ENCODE measurements at regions not wholly inside any gene's neighbourhood (a gene's known extent, or its start where the extent isn't known, plus 50 kb on each side); places are given as distances from the start of the nearest gene placed in this dataset.

DNA sequence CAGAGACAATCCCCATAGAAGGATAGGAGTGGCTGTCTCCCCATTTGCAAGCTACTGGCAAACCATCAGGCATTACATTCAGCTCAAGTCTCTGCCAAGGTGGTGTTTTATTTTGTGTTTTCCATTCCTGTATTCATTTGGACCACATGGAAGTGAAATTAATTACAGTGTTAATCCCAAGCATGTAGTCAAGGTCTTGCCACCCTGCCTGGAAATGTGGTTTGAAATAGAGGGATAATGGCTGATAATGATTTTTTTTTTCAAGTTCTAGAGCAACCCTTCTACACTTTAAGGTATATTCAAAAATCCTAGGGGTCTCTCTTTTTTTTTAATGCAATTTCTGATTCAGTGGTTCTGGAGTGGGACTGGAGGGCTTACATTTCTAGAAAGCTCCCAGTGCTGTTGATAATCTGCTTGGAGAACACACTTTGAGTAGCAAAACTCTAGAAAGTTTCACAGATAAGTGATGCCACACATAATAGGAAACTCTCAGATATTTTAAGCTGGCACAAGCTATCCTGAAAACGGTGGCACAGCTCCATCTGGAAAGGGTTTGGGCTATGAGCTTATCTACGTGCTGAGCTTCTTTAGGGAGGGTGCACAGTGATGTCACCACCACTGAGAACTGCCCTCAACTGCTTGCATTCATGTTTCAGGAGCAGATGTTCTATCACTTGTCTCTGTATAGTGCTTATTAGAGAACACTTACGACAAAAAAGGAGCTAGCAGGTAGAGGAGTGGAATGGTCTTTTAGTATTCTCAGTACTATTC, 140.1 kb upstream of the IL12A start:
- no peak for DNase-seq (ENCODE audit: low spot score)

DNA sequence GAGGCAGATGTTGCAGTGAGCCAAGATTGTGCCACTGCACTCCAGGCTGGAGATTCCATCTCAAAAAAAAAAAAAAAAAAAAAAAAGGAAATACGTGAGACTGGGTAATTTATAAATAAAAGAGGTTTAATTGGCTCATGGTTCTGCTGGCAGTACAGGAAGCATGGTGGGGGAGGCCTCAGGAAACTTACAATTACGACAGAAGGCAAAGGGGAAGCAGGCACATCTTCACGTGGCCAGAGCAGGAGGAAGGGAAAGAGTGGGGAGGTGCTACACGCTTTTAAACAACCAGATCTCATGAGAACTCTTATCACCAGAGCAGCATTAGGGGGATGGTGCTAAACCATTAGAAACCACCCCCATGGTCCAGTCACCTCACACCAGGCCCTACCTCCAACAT, 138.2 kb upstream of the IL12A start:
- no peak for DNase-seq (ENCODE audit: low spot score)

DNA sequence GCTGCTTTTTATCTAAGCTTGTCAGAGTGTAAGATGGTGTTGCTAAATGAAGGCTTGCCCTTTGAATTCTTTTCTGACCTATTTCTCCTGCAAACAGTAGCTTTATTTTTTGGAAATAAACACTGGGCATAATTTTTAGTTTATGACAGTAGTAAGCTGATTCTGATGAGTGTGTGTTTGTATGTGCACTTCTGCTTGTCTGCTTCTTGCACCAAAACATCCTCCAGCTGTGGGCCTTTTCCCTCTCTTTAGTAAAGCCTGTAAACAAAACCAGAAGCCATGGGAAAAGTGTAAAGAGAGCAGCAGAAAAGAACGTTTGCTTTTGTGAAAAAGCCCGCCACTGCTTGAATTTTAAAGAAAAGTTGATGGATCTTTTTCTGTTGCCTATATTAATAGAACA, 136.4 kb upstream of the IL12A start:
- DNase-seq (ENCODE audit: low spot score) = no peak

DNA sequence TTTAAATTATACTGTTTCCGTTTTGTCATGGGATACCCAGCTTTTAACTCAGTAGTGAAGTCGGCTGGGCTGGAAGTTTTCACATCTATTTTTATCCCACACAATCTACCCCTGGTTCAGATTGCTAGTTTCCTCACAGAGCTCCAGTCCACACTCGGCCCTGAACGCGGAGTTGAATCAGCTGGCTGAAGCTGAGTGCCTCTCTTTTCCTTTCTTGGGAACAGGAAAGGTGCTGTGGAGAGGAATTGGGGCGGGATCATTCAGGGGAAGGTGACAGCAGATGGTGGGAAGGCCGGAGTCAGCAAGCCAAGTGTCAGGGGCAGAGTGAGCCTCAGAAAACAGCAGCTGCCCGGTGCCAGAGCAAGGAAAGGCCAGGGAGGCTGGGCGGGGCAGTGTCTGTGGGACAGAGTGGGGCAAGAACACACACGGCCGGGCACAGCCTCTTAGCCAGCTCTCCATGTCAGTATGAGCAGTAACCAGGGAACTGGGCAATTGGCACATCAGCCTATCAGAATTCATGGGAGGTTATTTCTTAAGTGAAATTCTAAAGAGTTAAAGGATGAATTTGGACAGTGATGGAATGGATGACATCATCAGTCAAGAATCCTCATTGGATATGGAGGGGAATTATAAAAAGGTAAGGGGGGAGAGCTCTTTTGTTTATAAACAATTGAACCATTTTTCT, 135.7 kb upstream of the IL12A start:
- no peak for DNase-seq (ENCODE audit: low spot score)

DNA sequence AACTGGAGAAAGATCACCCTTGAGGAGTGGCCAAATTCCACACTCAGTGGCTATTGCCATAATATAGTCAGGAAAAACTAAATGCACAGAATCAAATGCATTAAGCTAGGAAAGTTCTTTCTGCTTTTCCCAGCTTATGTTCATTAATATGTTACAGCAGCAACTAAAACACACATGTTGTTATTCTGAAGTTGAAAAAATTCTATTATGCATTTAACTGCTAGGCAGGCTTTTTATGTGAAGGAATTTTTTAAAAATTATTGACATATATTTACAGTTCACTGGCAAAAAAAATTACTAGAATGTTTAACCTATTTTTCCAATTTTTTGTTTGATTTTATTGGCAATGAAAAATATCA, 135.2 kb upstream of the IL12A start:
- no peak for DNase-seq (ENCODE audit: low spot score)

DNA sequence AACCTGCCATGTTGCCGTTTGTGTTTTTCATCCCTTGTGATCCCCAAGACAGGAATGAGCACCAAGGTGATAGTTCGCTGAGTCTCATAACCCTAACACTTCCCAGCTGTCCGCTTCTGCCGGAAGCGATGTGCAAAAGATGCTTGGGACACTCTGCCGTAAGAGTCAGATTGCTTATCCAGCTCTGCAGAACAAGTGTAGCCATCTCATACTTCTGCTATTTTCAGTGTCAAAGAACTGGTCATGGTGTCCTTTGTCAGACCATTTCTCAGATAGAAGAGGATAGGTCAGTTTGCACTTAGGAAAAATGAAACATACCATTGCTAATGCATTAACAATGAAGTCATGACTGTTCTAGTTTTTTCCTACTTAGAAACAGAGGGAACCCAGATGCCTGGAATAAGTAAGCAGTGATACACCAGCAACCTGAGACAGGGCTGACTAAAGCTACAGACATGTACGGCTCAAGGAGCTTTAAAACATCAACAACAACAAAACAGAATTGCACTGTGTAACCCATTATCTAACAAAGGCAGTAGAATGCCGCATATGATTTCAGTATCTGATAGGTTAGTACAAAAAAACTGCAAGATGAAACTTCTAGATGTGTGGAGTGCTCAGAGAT, 134.0 kb upstream of the IL12A start:
- no peak for DNase-seq (ENCODE audit: low spot score)

DNA sequence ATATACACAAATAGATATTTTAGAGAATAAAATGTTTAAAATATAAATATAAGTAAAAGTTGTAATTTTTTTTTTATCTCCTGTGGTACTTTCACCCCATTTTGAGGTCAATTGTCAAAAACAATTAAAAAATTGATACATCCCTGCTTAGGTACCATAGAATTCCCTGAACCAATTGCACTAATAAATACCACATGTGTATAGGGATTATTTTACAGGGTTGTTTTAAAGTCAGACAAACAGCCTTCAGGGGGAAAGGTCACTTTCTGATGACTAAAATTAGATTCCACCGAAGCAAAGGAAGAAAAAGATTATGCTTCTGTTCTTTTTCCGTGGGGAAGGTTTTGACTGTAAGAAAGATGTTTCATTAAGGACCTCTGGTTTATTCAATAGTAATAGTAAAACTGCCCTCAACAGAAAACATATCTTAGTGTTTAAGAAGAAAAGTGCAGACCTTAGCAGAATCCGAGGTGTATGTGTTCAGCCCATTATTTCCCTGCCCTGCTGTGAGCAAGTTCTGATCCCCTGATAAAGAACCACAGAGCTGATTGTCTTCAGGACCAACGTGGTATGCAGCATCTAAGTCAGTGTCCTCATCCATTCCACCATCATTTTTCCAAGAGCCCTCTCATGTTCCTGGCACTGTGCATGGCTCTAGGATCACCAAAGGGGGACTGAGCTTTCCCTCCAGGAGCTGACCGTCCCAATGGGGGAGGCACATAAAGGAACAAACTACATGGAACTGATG, 132.9 kb upstream of the IL12A start:
- no peak for DNase-seq (ENCODE audit: low spot score)

DNA sequence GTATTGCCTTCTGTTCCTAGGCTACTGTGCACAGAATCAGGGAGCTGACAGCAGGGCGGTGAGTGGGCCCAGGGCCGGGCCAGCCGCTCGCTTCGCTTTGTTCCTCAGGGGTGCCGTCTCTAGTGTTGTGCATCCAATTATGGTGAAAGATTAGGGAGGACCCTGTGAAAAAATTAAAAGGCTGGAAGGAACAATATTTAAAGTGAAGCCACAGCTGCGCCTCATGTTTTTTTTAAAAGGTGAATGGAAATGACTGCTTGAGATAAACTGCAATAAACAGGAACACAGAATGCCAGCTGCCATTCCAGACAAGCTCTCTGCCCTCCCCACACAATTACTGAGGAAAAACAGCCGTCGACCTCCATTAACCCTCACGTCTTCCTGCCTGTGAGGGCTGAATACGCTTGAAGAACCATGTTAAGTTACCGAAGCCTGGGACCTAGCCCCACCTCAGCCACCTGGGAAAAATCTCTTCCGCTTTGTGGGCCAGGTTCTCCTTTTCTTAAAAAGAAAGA, 132.0 kb upstream of the IL12A start:
- no peak for DNase-seq (ENCODE audit: low spot score)

DNA sequence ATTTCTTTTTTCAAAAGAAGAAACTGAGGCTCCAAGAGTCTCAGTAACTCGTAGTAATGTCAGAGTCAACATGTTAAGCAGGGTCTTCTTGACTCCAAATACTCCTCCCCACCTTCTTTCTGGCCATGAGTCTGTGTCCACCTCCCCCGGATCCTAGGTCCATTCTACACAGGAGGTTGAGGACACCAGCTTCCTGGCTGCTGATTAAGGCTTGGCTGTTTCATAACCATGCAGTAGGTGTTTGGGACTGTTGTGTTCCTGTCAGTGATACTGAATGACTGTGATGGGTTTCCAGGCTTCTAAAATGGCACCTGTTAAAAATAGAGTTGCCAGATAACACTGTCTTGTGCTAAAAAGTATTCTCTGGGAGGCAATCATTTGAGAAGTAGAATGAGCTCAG, 130.8 kb upstream of the IL12A start:
- DNase-seq (ENCODE audit: low spot score) = no peak

DNA sequence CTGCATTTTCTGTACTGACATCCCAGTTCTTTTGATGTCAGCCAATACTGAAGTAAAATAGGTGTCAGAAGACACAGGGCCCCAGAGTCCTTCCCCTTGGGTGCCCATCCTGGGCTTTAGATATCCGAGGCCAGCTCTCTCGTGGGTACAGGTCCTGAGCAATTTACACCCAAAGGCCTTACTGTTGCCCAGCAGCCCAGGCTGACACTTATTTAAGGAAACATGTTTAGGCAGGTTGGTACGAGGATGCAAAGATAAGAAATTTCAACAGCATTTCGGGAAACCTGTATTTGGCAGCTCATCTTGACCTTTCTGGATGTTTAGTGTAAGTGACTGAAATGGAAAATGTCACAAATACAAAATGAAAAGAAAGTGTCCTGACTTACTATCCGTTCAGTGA, 130.0 kb upstream of the IL12A start:
- no peak for DNase-seq (ENCODE audit: low spot score)

DNA sequence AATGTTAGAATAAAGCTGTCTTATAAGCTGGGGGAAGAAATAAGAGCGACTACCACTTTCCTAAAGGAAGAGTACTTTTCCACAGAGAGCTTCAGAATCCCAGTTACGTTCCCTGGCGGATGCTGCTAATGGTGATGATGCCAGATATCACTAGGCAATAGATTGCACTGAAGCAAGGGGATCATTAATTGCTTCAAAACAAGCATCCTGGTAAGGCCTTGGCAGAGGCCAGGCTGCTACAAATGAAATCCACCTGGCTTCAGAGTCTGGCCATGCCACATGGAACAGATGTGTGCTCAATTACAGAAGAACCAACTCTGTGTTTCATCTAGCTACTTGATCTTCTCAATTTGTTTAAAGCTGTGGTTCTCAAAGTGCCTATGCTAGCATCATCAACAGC, 129.2 kb upstream of the IL12A start:
- DNase-seq (ENCODE audit: low spot score) = no peak

DNA sequence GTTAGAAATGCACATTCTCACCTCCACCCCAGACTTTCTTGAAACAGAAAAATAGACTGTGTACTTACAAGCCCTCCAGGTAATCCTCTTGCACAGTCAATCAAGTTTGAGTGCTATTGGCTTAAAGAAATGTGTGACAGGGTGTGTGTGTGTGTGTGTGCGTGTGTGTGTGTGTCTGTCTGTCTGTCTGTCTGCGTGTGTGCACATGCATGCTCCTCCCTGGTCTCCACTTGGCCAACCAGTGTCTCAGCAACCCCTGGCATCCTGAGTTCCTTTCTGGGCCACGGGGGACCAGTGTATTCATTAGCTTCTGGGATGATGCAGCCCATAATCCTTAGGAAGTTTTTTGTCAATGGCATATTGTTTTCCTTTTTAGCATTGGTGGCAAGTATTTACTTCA, 128.8 kb upstream of the IL12A start:
- no peak for DNase-seq (ENCODE audit: low spot score)

DNA sequence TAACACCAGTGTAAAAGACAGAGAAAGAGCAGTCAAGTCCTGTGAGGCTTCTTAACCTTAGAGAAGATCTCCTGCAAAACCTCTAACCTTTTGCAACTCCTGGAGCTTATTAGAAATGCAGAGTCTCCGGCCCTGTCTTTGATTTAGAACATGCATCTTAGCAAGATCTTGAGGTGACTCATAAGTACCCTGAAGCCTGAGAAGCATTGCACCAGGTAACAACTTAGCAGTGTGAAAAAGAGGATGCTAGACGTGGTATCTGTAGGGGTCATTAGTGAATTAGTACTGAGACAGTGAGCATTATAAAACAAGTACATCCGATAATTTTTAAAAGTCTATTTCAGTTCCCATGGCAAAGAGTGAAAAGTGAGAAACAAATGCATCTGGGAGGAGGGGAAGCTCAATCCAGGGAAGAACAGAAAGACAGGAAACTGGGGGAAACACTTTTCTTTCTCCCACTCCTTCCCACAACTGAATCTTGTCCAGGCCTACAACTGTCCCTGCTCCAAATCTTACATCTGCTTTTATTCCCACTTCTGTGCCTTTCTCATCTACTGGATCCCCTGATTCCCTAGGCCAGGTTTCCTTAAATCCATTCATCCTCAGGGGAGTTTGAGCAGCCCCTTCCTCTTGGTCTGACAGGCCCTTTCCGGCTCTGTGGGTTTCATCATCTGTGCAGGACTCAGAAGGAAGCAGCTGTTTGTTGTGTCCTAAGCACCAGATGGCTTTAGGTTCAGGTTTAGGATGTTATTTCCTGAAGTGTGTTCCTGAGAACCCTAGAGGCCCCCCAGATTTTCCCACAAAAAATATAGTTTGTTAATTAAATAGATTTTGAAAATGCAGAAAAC, 128.1 kb upstream of the IL12A start:
- no peak for DNase-seq (ENCODE audit: low spot score)

DNA sequence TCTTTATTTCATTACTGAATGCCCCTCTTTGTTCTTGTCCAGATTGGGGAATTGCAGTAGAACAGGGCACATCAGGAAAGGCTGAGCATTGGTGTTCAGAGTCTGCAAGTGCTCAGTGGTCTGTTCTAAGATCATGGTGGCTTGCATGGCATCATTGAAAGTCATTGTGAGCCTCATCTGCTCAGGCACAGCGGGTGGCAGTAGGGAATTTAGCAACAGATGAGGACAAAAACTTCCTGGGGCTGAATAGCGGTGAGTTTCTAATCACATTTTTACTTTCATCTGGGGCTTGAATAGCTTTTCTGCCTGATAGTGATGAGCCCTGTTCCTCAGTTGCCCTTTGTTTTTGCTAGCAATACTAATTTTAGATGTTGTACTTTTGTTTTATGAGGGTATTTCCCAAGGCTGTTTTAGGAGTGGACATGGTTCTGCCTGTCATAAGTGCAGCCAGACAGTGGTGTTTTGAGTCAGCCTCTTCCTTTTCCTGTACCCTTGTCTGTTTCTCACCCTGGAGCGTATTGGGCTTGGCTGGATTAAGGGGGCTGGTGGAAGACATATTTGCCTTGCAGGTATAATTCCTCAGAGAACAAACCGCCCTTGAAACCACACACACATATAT, 127.2 kb upstream of the IL12A start:
- no peak for DNase-seq (ENCODE audit: low spot score)

DNA sequence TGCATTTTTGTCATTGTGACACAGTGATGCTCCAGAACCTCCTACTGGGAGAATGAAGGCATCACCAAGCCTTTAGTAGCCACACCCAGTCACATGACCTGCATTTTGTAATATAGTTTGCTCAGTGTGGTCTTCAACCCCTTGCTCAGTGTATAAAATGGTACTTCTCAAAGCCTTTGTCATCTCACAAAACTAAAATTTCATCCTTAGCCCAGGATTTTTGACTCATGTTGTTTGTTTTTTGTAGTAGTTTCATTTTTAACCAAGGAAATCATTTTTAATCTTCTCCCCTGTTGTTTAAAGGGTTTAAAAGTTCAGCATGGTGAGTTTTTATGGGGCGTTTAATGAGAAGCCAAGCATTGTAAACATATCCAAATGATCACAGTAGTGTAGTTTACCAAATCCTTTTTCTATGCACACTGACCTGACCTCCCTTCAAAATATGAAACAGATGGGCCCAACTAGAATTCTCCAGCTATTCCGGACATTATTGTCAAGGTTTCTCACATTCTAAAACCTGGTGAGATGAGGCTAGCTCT, 123.5 kb upstream of the IL12A start:
- DNase-seq (ENCODE audit: low spot score) = no peak

DNA sequence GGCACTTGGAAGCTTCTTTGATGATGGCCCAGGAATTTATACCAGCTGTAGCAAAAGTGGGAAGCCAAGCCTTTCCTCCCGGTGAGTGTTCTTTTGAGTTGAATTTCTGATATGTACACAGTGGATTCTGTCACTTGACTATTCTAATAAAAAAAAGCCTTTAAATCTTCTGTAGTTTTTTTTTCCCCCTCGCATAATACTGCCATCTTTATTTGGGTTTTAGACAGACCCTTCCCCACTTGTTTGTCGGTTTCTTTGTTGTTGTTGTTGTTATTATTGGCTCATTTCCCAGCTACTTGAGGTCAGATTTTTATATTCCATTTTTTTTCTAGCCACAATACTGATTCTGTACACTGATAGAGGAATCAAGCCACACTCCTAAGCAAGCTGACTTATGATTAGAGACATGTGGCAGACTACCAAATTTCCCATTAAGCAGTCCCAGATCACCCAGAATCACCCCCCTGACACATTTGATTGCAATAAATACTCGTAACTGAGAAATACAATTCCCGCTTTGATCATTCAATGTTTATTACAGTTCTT, 122.4 kb upstream of the IL12A start:
- no peak for DNase-seq (ENCODE audit: low spot score)

DNA sequence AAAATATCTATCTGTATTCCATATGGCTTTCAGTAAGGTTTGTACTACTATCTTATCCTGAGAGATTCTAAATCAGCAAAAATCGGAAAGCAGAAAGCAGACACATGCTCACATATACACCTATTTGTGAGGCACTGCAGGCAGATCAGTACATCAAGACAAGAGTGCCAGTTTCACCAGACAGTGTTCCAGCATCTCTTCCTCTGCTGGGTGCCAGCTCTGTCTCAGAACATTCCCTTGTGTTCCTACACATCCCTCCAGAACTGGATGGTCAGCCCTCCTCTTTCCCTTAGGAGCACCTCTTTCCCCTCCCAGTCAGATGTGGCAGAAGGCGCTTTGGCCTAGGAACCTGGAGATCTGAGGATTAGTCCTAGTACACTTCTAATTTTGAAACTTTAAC, 121.3 kb upstream of the IL12A start:
- DNase-seq (ENCODE audit: low spot score) = no peak

DNA sequence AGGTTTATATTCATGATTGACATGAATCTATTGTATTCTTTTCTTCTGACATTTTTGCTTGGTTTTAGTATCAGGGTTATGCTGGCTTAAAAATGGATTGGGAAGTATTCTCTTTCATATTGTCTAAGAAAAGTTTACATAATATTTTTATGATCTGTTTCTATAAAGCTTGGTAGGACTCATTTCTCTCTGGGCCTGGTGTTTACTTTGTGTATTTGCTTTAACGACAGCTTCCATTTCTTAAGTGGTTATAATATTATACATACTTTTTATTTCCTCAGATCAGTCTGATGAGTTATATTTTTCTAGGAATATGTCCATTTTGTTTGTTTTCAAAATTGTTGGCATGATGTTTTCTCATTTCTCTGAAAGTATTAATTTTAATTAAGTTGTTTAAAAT, 117.9 kb upstream of the IL12A start:
- no peak for DNase-seq (ENCODE audit: low spot score)

DNA sequence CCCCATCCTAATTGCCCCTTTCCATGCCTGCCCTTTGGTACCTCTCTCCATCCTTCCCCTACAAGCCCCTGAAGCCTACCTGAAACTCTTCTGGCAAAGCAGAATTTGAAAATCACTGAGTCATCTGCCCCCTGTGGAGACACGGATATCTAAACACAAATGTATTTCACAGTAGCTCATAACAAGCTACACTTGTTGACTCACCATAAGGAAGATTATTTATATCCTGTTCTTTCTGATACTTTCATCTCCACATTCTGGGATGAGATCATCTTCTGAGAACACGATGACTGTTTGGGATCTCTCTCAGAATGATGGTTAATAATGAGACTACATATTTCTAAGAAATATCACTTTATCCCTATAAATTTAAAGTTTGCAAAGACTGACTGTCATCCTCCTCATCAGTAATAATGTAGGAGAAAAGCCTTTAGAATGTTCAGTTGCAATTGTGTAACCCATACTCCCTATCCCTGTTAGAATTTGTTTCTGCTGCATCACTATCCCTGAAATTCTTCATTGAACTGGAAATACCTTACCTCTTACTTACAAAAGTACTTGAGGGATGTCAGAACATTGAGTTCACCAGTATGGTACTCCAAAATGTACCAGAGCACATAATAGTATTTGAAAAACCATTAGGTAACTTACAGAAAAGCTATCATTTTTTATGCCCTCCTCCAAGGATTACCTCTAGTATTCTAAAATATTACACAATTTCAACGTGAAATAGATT, 116.1 kb upstream of the IL12A start:
- no peak for DNase-seq (ENCODE audit: low spot score)

DNA sequence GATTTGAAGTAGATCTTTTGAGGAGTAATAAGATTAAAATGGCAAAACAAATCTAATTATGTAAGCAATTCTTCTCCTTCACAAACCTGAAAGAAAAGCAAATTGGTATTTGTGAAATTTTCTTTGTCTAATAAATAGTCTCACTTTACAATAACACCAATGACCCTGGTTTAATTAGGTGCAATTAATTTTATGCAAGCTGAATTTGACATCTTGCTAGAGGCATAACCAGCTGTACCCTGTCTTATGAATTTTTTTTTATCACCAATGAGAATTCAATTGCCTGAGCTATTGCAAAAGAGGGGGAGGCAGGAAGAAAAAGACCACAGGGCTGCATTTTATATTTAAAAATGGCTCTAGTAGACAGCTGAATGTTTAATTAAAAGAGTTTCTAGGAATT, 113.5 kb upstream of the IL12A start:
- DNase-seq (ENCODE audit: low spot score) = no peak

Data from ecto neural progenitor cell (in vitro differentiated cells).